ENCODE measurements at regions not wholly inside any gene's neighbourhood (a gene's known extent, or its start where the extent isn't known, plus 50 kb on each side); places are given as distances from the start of the nearest gene placed in this dataset.

GRCh38 chr4:17098401-17098800 is 200.0 kb upstream of the LDB2 start:
- Histone ChIP-seq H3K4me1 (ENCODE audit: insufficient read depth, insufficient read length) (no peaks in the 10 kb centered on the region), H3K9me3 (ENCODE audit: insufficient read depth, low read length) (no peaks in the 10 kb centered on the region), H3K36me3 (ENCODE audit: insufficient read depth, insufficient read length, low read length) (no peaks in the 10 kb centered on the region), H3K9ac (ENCODE audit: insufficient read length, low read depth) (no peak overlapping the region), H3K4me3 (ENCODE audit: insufficient read length, low read depth) (no peak overlapping the region), H3K27me3 (ENCODE audit: insufficient read depth, insufficient read length) (no peaks in the 10 kb centered on the region)
- TF ChIP-seq ZNF274 (IDR thresholded peaks at IDR 0.05; ENCODE audit: low read depth, low read length) (no peak), YY1 (IDR thresholded peaks at IDR 0.05; ENCODE audit: insufficient read depth, insufficient read length) (no peak)
- DNase-seq (ENCODE audit: low read depth, low spot score): no peak

GRCh38 chr4:17097362-17097761 is 198.9 kb upstream of the LDB2 start:
- no peak for DNase-seq (ENCODE audit: low read depth, low spot score)
- Histone ChIP-seq H3K9me3 (ENCODE audit: insufficient read depth, low read length) (no peaks in the 10 kb centered on the region), H3K27me3 (ENCODE audit: insufficient read depth, insufficient read length) (no peaks in the 10 kb centered on the region), H3K4me1 (ENCODE audit: insufficient read depth, insufficient read length) (no peaks in the 10 kb centered on the region), H3K9ac (ENCODE audit: insufficient read length, low read depth) (no peak overlapping the region), H3K4me3 (ENCODE audit: insufficient read length, low read depth) (no peak overlapping the region), H3K36me3 (ENCODE audit: insufficient read depth, insufficient read length, low read length) (no peaks in the 10 kb centered on the region)
- TF ChIP-seq ZNF274 (IDR thresholded peaks at IDR 0.05; ENCODE audit: low read depth, low read length) (no peak), SUZ12 (IDR thresholded peaks at IDR 0.05; ENCODE audit: extremely low read depth, insufficient read depth, insufficient read length) (no peak), YY1 (IDR thresholded peaks at IDR 0.05; ENCODE audit: insufficient read depth, insufficient read length) (no peak)

- no peaks in the 10 kb centered on the region for H3K27me3 ChIP-seq (ENCODE audit: insufficient read depth, insufficient read length)
- TF ChIP-seq SUZ12 (IDR thresholded peaks at IDR 0.05; ENCODE audit: extremely low read depth, insufficient read depth, insufficient read length): no peak
- no peak for TF ChIP-seq ZNF274 (IDR thresholded peaks at IDR 0.05; ENCODE audit: low read depth, low read length)
- no peak for TF ChIP-seq YY1 (IDR thresholded peaks at IDR 0.05; ENCODE audit: insufficient read depth, insufficient read length)
- H3K9me3 ChIP-seq (ENCODE audit: insufficient read depth, low read length): no peaks in the 10 kb centered on the region
- no peak for DNase-seq (ENCODE audit: low read depth, low spot score)
- no peak overlapping the region for H3K9ac ChIP-seq (ENCODE audit: insufficient read length, low read depth)
- no peak overlapping the region for H3K4me3 ChIP-seq (ENCODE audit: insufficient read length, low read depth)
- no peaks in the 10 kb centered on the region for H3K36me3 ChIP-seq (ENCODE audit: insufficient read depth, insufficient read length, low read length)
- no peaks in the 10 kb centered on the region for H3K4me1 ChIP-seq (ENCODE audit: insufficient read depth, insufficient read length)
These were observed 198.2 kb upstream of the LDB2 start for GRCh38 chr4:17096692-17097091.

GRCh38 chr4:17095771-17096170 is 197.3 kb upstream of the LDB2 start:
- TF ChIP-seq YY1 (IDR thresholded peaks at IDR 0.05; ENCODE audit: insufficient read depth, insufficient read length) (no peak), ZNF274 (IDR thresholded peaks at IDR 0.05; ENCODE audit: low read depth, low read length) (no peak), SUZ12 (IDR thresholded peaks at IDR 0.05; ENCODE audit: extremely low read depth, insufficient read depth, insufficient read length) (no peak)
- H3K4me1 ChIP-seq (ENCODE audit: insufficient read depth, insufficient read length): no peaks in the 10 kb centered on the region

GRCh38 chr4:17094876-17095210 is 196.4 kb upstream of the LDB2 start:
- DNase-seq (ENCODE audit: low read depth, low spot score): no peak
- Histone ChIP-seq H3K4me3 (ENCODE audit: insufficient read length, low read depth) (no peak overlapping the region), H3K9ac (ENCODE audit: insufficient read length, low read depth) (no peak overlapping the region), H3K27me3 (ENCODE audit: insufficient read depth, insufficient read length) (no peaks in the 10 kb centered on the region), H3K36me3 (ENCODE audit: insufficient read depth, insufficient read length, low read length) (no peaks in the 10 kb centered on the region), H3K9me3 (ENCODE audit: insufficient read depth, low read length) (no peaks in the 10 kb centered on the region), H3K4me1 (ENCODE audit: insufficient read depth, insufficient read length) (no peaks in the 10 kb centered on the region)
- TF ChIP-seq SUZ12 (IDR thresholded peaks at IDR 0.05; ENCODE audit: extremely low read depth, insufficient read depth, insufficient read length) (no peak), YY1 (IDR thresholded peaks at IDR 0.05; ENCODE audit: insufficient read depth, insufficient read length) (no peak), ZNF274 (IDR thresholded peaks at IDR 0.05; ENCODE audit: low read depth, low read length) (no peak)

More at GRCh38 chr4:17095771-17096170, 197.3 kb upstream of the LDB2 start:
- Histone ChIP-seq H3K4me3 (ENCODE audit: insufficient read length, low read depth) (no peak overlapping the region), H3K9me3 (ENCODE audit: insufficient read depth, low read length) (no peaks in the 10 kb centered on the region), H3K9ac (ENCODE audit: insufficient read length, low read depth) (no peak overlapping the region), H3K36me3 (ENCODE audit: insufficient read depth, insufficient read length, low read length) (no peaks in the 10 kb centered on the region), H3K27me3 (ENCODE audit: insufficient read depth, insufficient read length) (no peaks in the 10 kb centered on the region)
- DNase-seq (ENCODE audit: low read depth, low spot score): no peak

- TF ChIP-seq YY1 (IDR thresholded peaks at IDR 0.05; ENCODE audit: insufficient read depth, insufficient read length) (no peak), SUZ12 (IDR thresholded peaks at IDR 0.05; ENCODE audit: extremely low read depth, insufficient read depth, insufficient read length) (no peak), ZNF274 (IDR thresholded peaks at IDR 0.05; ENCODE audit: low read depth, low read length) (no peak)
- DNase-seq (ENCODE audit: low read depth, low spot score): no peak
- H3K9me3 ChIP-seq (ENCODE audit: insufficient read depth, low read length): no peaks in the 10 kb centered on the region
- H3K9ac ChIP-seq (ENCODE audit: insufficient read length, low read depth): no peak overlapping the region
- H3K36me3 ChIP-seq (ENCODE audit: insufficient read depth, insufficient read length, low read length): no peaks in the 10 kb centered on the region
- H3K4me1 ChIP-seq (ENCODE audit: insufficient read depth, insufficient read length): no peaks in the 10 kb centered on the region
- no peaks in the 10 kb centered on the region for H3K27me3 ChIP-seq (ENCODE audit: insufficient read depth, insufficient read length)
- H3K4me3 ChIP-seq (ENCODE audit: insufficient read length, low read depth): no peak overlapping the region
These were observed 195.9 kb upstream of the LDB2 start for GRCh38 chr4:17094159-17094875.

- DNase-seq (ENCODE audit: low read depth, low spot score): no peak
These were observed 195.0 kb upstream of the LDB2 start for GRCh38 chr4:17093481-17093880.

More at GRCh38 chr4:17093481-17093880, 195.0 kb upstream of the LDB2 start:
- Histone ChIP-seq H3K9ac (ENCODE audit: insufficient read length, low read depth) (no peak overlapping the region), H3K4me3 (ENCODE audit: insufficient read length, low read depth) (no peak overlapping the region), H3K9me3 (ENCODE audit: insufficient read depth, low read length) (no peaks in the 10 kb centered on the region), H3K27me3 (ENCODE audit: insufficient read depth, insufficient read length) (no peaks in the 10 kb centered on the region), H3K4me1 (ENCODE audit: insufficient read depth, insufficient read length) (no peaks in the 10 kb centered on the region), H3K36me3 (ENCODE audit: insufficient read depth, insufficient read length, low read length) (no peaks in the 10 kb centered on the region)
- no peak for TF ChIP-seq SUZ12 (IDR thresholded peaks at IDR 0.05; ENCODE audit: extremely low read depth, insufficient read depth, insufficient read length)
- no peak for TF ChIP-seq ZNF274 (IDR thresholded peaks at IDR 0.05; ENCODE audit: low read depth, low read length)
- no peak for TF ChIP-seq YY1 (IDR thresholded peaks at IDR 0.05; ENCODE audit: insufficient read depth, insufficient read length)
